Heart left ventricle (tissue), 13 donors: ENCODE measurements at regions not wholly inside any gene's neighbourhood (a gene's known extent, or its start where the extent isn't known, plus 50 kb on each side); places are given as distances from the start of the nearest gene placed in this dataset.

ENCODE experiments used
- POLR2A ChIP-seq, 2 donors: fragments of 450-650 bp; IDR thresholded peaks; one replicate each; pipeline ENCODE4 v1.6.1; 2017; ENCODE audit warnings: antibody characterized with exemption in 2 of 2, mild to moderate bottlenecking in 2 of 2, moderate library complexity in 2 of 2
- TF ChIP-seq, protein P1 (sequence below), 12 donors: fragments of 200-600 bp; sonication (generic) in 4 of 12; IDR thresholded peaks; one replicate each; pipeline versions ENCODE4 v1.5.0 to v1.8.0; 2018 to 2022; ENCODE audit warnings: antibody characterized with exemption in 12 of 12, mild to moderate bottlenecking in 5 of 12
- donor health status: ischemic (EF 13 %, LVEDD 7.1; RV severe dilation, severe dysfunction).
- donor health status: DM: no; HTN: yes; CAD: no.
- donor health status: DM: no; HTN: no; CAD: no.
- donor health status: ischemic (EF 25% LVEDD 6.9; RV normal size, moderate dysfunction).
- donor health status: ischemic (EF 25% LVEDD 5.7; RV mildly dilated, moderate dysfunction).
- donor health status: ischemic (EF 35%, LVEDD 5.7; RV mildly dilated, moderate dysfunction).
- donor health status: nonischemic (EF 11% LVEDD 7.7; RV severe dilation, severe dysfunction).
- donor health status: DM: yes; HTN: yes; CAD: no.
- donor health status: PGD.
- donor health status: ischemic (EF 29% LVEDD 5.4; RV normal size, mild dysfunction).
- donor health status: nonischemic (EF 23%, LVEDD 6.1; RV moderate dilation, normal function).

DNA sequence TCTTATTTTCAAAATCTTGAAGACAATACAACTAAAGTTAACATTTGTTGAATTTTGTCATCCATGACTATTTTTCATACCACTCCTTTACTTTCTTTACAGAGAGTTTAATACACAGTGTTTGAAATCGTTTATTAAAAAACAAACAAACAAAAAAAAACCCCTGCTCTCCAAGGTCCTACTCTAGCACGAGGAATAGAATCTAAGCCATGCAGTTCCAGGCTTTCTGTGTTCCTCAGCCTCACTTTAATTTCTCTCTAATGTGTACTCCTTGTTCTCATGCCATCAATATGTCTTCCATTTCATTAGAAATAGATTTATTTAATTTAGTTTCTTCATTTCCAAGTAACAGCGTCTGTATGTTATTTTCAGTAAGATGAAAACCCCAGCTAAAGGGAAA is 381.2 kb upstream of the MC4R start:
- TF ChIP-seq, protein P1, sequence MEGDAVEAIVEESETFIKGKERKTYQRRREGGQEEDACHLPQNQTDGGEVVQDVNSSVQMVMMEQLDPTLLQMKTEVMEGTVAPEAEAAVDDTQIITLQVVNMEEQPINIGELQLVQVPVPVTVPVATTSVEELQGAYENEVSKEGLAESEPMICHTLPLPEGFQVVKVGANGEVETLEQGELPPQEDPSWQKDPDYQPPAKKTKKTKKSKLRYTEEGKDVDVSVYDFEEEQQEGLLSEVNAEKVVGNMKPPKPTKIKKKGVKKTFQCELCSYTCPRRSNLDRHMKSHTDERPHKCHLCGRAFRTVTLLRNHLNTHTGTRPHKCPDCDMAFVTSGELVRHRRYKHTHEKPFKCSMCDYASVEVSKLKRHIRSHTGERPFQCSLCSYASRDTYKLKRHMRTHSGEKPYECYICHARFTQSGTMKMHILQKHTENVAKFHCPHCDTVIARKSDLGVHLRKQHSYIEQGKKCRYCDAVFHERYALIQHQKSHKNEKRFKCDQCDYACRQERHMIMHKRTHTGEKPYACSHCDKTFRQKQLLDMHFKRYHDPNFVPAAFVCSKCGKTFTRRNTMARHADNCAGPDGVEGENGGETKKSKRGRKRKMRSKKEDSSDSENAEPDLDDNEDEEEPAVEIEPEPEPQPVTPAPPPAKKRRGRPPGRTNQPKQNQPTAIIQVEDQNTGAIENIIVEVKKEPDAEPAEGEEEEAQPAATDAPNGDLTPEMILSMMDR (IDR thresholded peaks at IDR 0.05): no peak
- no peak for TF ChIP-seq POLR2A (IDR thresholded peaks at IDR 0.05)
